Cardiac septum (tissue), 1 donor: ENCODE measurements at regions not wholly inside any gene's neighbourhood (a gene's known extent, or its start where the extent isn't known, plus 50 kb on each side); places are given as distances from the start of the nearest gene placed in this dataset.

Experiments
- DNase-seq: peaks from one replicate; pipeline ENCODE4 v3.0.0-alpha.2; 2020; ENCODE audit warnings: low spot score
- intact Hi-C: fragments of 100-400 bp; cut with DNase I; formaldehyde crosslinking; loops from one replicate; pipeline ENCODE4 v1.14.0; 2022
- donor health status: DM: no; HTN: no; CAD: no.

GRCh38 chr6:147621263-147621662 lies 112.8 kb downstream of the SAMD5 start:
- intact Hi-C loops = no loop called here
- no peak for DNase-seq

- DNase-seq = no peak
- intact Hi-C loops = no loop called here
Observed at GRCh38 chr6:147621961-147622360, 113.5 kb downstream of the SAMD5 start.

GRCh38 chr6:147624946-147625515 lies 116.5 kb downstream of the SAMD5 start:
- no peak for DNase-seq
- intact Hi-C loops = no loop called here

GRCh38 chr6:147625946-147626345 lies 117.5 kb downstream of the SAMD5 start:
- intact Hi-C loops = no loop called here
- no peak for DNase-seq

GRCh38 chr6:147627411-147627810 lies 118.9 kb downstream of the SAMD5 start:
- no peak for DNase-seq
- intact Hi-C loops = no loop called here

GRCh38 chr6:147633191-147633590 lies 124.7 kb downstream of the SAMD5 start:
- intact Hi-C loops = no loop called here
- no peak for DNase-seq

- DNase-seq = no peak
- intact Hi-C loops = no loop called here
Observed at GRCh38 chr6:147637620-147638195, 129.2 kb downstream of the SAMD5 start.

- intact Hi-C loops = no loop called here
- no peak for DNase-seq
Observed at GRCh38 chr6:147639279-147639678, 130.8 kb downstream of the SAMD5 start.

GRCh38 chr6:147640606-147641005 lies 132.1 kb downstream of the SAMD5 start:
- intact Hi-C loops = no loop called here
- DNase-seq = no peak

GRCh38 chr6:147641511-147641910 lies 133.0 kb downstream of the SAMD5 start:
- intact Hi-C loops = no loop called here
- no peak for DNase-seq

- DNase-seq = no peak
Observed at GRCh38 chr6:147642458-147642857, 134.0 kb downstream of the SAMD5 start.

GRCh38 chr6:147643341-147644200 lies 135.1 kb downstream of the SAMD5 start:
- no peak for DNase-seq
- intact Hi-C loops = no loop called here

More at GRCh38 chr6:147642458-147642857, 134.0 kb downstream of the SAMD5 start:
- intact Hi-C loops = no loop called here

GRCh38 chr6:147648916-147649315 lies 140.4 kb downstream of the SAMD5 start:
- DNase-seq = no peak
- intact Hi-C loops = no loop called here

GRCh38 chr6:147651249-147652063 lies 143.0 kb downstream of the SAMD5 start:
- no peak for DNase-seq
- intact Hi-C loops = loop anchor here (1.0 to 10.0 kb wide), 2 partner anchors 143 to 513 kb away; partner anchors contain the start of gene SAMD5

GRCh38 chr6:147653631-147654030 lies 145.1 kb downstream of the SAMD5 start:
- intact Hi-C loops = loop anchor here (10.0 kb wide), 1 partner anchor 511 kb away; no protein-coding TSS in a partner anchor

GRCh38 chr6:147654103-147654845 lies 145.8 kb downstream of the SAMD5 start:
- intact Hi-C loops = loop anchor here (10.0 kb wide), 1 partner anchor 511 kb away; no protein-coding TSS in a partner anchor

More at GRCh38 chr6:147653631-147654030, 145.1 kb downstream of the SAMD5 start:
- no peak for DNase-seq

GRCh38 chr6:147660334-147661311 lies 152.1 kb downstream of the SAMD5 start:
- intact Hi-C loops = no loop called here

More at GRCh38 chr6:147654103-147654845, 145.8 kb downstream of the SAMD5 start:
- no peak for DNase-seq

GRCh38 chr6:147662646-147663045 lies 154.2 kb downstream of the SAMD5 start:
- intact Hi-C loops = no loop called here
- no peak for DNase-seq

More at GRCh38 chr6:147660334-147661311, 152.1 kb downstream of the SAMD5 start:
- no peak for DNase-seq
